HuH-7.5 (cell line): ENCODE measurements at regions not wholly inside any gene's neighbourhood (a gene's known extent, or its start where the extent isn't known, plus 50 kb on each side); places are given as distances from the start of the nearest gene placed in this dataset.

Experiments used
- DNase-seq: peaks from one replicate; pipeline ENCODE4 v3.0.0; 2011; ENCODE audit warnings: low spot score

DNA sequence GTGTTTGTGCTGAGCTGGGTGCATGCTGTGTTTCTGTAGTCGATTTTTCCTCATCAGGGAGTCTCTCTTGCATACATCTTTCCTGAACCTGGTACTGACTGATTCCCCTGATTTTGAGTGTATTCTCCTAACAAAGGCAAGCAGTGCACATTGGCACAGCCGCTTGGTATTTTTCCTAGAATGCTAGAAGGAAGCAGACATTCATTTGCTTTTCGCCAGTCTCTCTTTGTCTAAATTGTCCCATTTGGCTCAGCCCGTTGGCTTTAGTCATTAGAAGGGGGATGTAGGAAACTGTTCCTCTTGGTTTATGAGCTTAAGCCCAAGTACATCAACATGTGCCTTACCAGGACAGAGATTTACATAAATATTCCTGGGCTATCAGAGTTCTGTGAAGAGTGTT, 266.1 kb upstream of the TMTC4 start:
- no peak for DNase-seq

DNA sequence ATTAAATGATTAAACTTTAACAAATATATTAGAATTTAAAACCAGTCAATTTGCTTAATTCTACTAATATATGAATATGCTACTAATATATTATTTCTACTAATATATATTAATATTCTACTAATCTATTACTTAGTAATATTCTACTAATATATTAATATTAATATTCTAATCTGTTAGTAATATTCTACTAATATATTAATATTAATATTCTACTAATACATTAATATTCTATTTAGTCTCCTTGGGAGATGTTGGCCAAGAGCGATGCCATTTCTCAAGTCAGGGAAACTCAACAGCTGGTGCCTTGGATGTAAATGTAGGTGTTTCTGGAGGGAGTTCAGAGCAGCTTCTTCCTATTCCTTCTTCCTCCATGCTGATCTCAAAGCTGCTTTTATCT, 259.2 kb upstream of the TMTC4 start:
- no peak for DNase-seq

DNA sequence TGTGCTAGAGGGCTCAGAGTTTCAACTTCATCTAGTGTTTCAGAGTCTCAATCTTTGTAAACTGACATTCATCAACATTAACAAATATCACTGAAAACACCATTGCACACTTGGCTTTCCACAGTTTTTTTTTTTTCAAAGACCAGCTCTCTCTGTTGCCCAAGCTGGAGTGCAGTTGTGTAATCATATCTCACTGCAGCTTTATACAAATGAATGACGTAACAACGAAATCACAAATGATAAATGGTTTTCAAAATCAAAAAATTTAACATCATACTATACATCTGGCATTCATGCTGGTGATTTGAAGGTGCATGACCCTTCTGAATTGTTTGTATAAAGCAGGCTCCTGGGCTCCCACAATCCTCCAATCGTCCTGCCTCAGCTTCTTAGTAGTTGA, 248.0 kb upstream of the TMTC4 start:
- DNase-seq: no peak

DNA sequence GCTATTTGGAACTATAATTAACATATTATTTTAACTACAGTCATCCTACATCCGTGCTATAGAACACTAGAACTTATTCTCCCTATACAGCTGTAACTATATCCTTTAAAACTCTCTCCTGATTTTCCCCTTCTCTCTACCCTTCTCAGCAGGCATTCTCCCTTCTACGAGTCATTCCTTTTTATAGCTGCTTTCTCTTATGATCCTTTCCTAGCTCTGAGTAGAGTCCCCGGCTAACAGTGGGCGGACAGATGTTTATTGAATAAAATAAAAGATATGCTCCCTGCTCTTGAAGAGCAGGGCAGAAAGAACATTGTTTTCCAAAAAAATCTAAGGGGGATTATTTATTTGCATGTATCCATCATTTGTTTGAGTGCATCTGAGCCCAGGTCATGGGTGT, 246.5 kb upstream of the TMTC4 start:
- DNase-seq: no peak

DNA sequence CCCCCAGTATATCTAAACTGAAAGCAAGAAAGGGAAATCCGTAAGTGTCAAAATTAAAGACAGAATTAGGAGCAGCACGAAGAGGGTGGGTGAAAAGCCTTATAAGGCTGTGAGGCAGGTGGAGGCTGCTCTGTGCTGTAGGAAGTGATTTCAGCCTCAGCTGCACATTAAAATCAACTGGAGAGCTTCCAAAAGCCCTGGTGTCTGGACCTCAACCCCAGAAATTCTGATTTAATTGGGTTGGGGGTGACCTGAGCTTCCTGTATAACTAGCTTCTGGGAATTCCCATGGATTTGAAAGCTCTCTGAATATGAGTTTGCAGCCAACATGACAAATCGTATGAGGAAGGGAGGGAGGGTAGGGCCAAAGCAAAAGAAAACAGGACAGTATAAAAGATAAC, 242.4 kb upstream of the TMTC4 start:
- DNase-seq: no peak

DNA sequence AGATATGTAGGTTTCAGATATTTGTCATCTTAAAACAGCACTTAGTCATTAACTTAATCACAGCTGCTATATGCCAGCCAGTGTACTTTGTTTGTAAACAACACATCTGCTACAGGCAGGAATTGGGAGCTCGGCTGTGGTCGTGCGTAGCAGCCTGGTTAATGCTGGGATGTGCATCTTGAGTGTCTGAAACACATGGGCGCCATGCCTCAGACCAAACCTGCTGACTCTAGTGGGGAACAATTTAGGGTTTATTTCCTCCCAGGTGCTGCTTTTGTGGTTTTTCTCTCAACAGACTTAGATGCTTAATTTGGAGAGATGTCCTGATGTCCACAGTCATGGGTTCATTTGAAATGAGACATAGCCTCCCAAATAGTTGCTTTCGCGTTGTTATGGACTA, 238.5 kb upstream of the TMTC4 start:
- no peak for DNase-seq

DNA sequence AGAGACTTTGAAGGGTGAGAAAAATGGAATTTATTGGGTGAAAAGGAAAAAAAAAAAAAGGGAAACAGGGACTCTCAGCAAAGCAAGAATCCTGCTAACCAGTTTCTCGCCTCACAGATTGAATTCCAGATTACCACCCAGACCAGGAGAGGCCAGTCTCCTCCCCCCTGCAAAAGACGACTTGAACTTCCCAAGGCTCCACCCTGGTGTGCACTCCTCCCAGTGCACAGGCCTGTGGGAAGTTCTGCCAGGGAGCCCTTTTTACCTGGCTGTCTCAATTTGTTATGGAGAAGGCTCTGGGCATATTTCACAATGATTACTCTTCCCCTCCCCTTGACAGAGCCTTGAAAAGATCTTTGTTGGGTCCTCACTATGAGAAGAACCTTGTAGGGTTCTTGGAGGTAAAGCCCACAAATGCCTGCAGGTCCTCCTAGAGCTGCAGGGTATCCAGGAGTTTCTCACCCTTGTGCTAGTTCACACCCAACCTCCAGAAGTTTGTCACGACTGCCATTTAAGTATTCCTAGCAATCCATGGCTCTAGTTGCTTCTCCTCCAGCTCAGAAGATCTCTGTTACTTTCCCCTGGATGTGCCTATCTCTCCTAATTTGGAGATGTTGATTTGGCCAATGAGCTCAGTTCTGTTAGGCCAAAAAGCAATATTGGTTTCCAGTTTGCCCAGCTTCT, 229.8 kb upstream of the TMTC4 start:
- no peak for DNase-seq

DNA sequence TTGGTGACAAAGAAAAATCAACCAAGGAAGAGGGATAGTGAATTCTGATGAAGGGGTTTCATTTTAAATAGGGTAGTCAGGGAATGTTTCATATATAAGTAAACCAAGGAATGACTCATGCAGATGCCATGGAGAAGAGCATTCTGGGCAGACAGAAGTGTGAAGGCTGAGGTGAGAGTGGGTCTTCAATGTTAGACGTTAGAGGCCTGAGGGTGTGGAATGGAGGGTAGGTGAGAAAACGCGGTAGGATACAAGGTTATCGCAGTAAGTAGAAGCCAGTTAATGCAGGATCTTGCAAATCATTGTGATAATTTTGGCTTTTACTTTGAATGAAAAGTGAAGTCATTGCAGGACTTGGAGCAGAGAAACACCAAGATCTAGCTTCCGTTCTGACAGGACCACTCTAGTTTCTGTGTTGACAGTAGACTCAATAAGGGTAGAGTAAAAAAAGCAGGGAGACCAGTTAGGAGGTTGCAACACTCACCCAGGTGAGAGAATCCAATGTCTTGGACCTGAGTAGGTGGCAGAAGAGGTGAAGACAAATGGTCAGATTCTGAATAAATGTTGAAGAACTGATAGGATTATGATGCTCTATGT, 225.2 kb upstream of the TMTC4 start:
- DNase-seq: no peak

DNA sequence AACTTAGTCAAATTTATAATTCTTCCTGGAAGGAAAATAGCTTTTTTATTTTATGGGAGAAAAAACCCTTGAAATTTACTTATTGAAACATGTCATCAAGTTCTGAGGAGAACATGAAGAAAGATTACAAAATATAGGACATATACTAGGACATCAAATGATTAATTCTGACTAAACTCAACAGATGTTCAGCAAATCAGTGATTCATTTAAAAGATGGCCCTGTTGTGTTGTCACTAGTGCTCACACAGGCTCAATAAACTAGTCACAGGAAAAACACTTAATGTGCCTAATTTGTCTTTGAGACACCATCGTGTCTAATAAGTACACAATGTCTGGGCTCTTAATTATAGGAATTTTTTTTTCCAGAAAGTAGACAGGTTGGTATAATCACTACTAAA, 223.8 kb upstream of the TMTC4 start:
- no peak for DNase-seq

DNA sequence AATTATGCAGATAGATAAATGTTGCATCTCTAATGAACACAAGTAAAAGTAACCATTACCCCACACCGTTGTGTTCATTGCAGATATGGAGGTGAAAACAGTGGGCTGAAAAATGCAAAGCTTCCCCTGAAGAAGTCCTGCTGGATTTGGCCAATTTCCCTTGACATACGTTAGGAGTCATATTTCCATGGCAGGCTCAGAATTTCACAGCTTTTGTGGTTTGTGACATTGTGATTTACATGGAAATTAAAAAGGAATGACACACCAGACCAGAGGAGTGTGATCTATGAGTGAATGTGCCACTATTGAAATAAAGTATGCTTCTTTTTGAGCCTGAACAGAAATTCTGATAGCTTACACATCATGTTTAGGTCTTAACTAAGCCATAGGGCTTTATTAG, 221.1 kb upstream of the TMTC4 start:
- DNase-seq: no peak

DNA sequence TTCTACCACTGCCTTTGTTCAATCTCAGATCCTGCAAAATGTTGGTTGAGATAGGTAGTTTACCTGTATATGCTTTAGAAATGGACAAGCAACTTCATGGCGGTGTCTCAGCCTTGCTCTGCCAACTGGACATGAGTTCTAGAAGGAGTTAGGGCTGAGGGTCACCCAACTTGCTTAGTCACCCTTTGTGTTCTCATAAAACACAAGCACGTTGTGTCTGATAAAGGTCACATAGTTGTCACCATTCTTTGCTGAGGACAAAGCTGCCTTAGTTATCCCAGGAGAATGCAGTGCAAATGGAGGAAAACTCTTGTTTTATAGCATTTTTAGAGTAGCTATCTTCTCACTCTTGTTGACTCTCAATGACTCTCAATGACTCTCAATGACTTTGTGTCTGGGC, 218.4 kb upstream of the TMTC4 start:
- DNase-seq: no peak

DNA sequence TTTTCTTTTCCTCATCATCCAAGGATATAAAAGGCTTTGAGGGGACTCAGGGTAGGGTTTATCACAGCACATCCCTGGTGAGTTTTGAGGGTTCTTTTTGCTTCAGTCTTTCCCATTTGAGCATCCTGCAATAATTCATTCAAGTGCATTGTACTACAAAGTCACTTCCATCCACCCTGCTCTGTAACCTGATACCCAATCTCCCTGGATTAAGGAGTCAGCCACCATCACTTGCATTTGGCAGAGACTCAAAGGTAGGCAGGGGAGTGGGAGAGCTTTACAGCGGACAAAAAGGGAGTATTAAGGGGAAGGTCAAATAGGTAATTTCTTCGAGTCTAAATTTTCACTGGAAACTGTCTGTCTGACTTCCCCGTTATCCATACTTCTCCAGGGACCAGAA, 216.1 kb upstream of the TMTC4 start:
- DNase-seq: no peak

DNA sequence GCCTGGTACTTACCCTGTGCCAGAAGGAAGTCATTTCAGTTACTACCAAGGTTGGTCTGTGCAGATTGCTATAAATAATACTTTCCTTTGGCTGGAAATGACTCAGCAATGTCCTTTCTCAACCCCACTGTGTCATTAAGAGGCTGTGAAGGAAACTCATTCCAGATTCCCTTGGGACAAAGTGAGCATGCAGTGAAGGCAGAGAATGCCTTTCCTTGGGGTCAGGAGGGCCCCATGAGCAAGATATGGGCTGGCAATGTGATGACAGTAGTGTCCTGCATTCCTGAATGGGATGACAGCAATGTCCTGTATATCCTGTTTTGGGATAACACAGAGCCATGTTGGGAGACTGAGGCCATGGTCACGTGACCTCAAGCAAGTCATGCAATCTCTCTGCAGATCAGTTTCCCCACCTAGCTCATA, 213.1 kb upstream of the TMTC4 start:
- DNase-seq: no peak

DNA sequence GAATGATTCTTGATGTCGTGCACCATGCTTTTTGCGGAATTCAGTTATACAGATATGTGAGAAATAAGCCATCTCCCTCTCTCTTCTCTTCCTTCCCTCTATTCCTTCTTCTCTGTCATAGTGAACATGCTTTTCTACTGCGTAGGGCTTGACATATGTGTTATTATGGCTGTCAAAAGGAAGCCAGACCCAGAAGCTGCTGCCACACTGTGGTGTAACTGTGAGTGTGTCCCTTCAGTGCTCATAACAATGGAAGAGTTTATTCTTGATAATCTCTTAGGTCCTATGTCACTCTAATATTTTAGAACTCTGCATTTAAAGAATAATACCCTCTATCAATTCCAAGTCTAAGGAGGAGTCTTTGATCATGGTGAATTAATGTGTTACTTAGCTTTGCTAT, 208.9 kb upstream of the TMTC4 start:
- no peak for DNase-seq

DNA sequence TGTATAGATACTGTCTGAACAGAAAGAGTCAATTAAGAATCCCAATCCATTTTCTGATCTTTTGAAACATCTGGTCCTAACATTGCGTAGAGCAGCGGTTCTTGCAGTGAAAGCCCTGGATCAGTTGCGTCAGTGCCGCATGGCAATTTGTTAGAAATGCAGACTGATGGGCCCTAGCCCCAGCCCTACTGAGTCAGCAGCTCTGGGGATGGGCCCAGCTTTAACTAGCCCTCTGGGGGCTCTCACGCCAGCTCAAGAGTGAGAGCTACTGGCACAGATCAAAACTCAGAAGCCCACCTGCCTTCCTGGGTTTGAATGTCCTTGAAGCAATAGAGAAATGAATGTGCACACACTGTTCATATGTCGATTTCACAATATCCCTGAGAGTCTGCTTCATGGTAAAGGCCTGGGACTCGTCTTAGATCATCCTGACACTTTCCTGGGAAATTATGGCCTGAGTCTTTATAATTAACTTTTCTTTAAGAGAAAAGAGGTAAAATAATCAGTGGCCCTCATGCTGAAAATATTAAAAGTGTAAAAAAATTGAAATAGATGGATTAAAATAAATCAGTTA, 206.8 kb upstream of the TMTC4 start:
- no peak for DNase-seq

DNA sequence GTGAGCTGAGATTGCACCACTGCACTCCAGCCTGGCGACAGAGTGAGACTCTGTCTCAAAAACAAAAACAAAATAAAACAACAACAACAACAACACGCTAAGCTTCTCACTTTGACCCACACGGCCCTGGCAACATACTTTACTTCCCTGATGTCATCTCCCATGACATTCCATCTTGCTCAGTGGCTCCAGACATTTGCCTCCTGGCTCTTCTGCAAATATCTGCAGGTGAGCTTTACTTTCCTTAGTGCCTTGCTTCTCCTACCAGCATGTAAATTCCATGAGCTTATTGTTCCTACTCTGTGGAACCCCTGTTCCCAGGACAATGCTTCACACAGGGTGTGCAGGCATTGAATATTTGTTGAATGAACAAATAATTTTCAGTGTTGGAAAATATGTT, 205.6 kb upstream of the TMTC4 start:
- DNase-seq: no peak

DNA sequence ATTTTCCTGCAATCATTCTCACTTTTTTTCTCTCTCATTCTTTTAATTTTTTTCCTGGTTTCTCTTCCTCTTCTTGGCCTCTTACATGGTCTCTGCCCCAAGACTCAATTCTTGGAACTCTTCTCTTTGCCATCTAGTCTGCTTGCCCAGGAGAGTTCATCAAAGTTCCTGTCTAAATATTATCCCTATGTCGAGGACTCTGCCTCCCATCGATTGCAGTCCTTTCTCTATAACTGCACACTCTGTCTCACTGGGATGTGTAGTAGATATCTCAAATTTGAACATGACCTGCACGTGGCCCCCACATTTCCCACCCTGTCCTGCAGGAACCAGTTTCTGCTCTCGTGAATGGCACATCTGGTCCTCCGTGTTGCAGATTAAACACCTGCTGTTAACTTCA, 204.7 kb upstream of the TMTC4 start:
- no peak for DNase-seq

DNA sequence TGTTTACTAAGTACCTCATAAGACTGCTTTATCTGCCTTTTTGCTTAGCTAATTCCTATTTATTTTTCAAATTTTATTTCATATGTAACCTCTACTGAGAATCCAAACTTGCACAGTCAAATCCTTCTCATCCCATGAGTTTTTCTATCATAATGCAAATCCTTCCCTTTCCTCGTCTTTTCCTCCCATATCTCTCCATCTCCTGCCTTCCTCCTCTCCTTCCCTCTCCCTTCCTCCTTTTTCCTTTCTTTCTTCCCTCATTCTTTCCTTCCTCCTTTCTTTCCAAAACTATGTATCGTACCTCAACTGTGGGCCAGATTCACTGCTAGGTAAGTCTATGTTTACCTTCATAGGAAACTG, 201.4 kb upstream of the TMTC4 start:
- no peak for DNase-seq

DNA sequence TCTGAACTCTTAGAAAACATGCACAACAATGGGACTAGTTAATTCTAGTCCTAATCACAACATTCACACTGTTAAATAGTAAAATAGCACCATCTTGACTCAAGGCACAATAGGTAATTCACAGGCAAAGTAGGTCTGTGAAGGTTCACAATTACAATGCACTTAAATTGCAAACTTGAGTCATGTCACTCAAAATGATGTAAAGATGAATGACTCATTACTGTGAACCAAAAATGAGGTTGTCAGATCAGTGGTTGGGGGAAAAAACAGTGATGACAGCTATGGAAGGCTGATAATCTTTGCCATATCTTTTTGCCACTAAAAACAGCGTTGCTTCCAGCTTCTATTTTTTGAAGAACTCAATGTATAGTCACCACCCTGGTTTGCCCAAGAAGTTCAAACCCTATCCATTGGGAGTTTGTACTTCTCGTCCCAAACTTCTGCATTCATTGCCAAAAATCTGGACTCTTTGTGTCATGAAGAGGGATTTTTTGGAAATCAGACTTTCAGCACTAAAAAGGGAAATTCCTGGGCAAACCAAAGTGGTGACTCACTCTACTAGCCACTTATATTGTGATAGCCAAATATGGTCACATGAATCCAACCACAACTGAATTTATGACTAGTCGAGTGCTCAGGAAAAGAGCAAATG, 200.9 kb upstream of the TMTC4 start:
- no peak for DNase-seq

DNA sequence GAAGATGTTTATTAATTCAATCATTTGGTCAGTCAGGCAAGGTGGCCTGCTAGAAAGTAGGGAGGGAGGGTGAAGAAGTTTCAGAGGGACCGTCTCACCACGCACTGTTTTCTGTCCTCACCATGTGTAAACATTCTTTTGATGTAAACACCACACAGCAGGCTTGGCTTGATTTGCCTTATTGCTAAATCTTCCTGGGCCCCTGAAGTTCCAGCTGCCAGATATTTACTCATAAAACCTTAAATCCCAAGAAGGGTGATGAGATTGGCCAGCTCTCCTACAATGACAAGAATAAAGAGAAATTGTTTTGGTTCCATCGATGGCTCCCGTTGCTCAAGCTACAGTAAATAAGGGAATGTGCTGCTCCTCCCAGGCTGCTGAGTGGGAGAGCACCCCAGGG, 198.2 kb upstream of the TMTC4 start:
- DNase-seq: no peak

DNA sequence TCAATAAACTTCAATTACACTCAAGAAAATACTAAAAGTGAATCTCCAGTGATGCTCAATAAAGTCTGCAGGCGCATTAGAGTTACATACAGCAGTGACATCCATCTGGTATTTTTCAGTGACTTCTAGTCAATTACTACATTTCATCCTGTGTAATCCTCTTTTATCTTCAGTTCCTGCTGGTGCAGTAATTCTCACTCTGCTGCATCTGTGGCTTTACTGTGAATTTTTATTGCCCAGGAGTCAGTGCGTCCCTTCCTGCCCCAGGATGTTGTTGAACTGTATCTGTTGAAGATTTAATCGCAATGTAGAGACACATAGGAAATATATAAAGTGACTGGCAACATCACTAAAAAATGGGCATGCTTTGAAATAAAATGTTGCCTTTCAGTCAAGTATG, 196.3 kb upstream of the TMTC4 start:
- no peak for DNase-seq

DNA sequence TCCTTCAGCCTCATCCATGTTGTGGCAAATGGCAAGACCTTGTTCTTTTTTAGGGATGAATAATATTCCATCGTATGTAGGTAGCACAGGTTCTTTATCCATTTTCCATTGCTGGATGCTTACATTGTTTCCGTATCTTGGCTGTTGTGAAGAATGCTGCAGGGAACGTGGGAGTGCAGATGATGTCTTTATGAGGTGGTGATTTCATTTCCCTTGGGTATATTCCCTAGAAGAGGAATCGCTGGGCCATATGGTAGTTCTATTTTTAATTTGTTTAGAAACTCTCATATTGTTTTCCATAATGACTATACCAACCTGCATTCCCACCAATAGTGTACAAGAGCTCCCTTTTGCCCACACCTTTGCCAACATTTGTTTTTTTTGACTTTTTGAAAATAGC, 186.3 kb upstream of the TMTC4 start:
- DNase-seq: no peak

DNA sequence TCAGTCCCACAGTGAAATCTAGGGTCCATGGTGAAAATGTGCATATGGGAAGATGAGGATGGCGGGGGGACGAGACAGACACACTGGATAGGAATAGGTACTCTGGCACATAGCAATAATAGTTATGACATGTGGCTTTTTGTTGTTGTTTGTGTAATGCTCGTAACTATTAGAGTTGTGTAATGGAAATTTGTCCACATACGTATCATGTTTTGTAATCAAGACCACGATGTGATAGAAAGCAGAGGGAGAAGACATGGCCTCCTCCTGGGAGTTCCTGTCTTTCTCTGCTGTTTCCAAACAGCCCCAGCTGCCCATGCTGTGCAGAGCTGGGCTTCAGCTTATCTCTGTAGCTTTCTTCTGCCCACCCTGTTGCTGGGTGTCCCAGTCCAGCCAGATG, 185.3 kb upstream of the TMTC4 start:
- DNase-seq: no peak

DNA sequence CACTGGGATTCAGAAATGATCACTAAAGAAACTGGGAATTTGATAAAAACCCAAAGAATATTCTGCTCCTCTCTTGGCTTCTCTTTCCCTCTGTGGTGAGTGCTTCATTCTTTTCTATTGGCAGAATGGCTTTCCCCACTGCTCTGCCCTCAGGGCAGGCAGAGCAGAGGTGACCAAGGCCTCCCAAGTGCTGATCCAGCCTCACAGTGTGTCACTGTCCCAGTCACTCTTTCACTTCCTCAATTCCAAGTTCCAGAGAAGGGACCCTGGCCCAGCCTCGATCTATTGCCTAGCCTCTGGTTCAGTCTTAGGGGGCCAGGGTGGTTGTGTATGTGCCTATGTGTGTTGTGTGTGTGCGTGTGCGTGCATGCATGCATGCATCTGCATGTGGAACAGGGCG, 180.6 kb upstream of the TMTC4 start:
- DNase-seq: no peak
